ENCODE measurements at regions not wholly inside any gene's neighbourhood (a gene's known extent, or its start where the extent isn't known, plus 50 kb on each side); places are given as distances from the start of the nearest gene placed in this dataset.

GRCh38 chr2:161085149-161085548 lies 75.1 kb upstream of the TANK start:
- TF ChIP-seq CTCF (IDR thresholded peaks at IDR 0.05; ENCODE audit: low read depth, low read length): no peak
- Histone ChIP-seq H3K4me1 (no peaks in the 10 kb centered on the region), H3K4me3 (ENCODE audit: low read depth, low read length) (no peak overlapping the region), H3K27me3 (no peaks in the 10 kb centered on the region), H3K36me3 (no peaks in the 10 kb centered on the region), H3K9me3 (no peaks in the 10 kb centered on the region)
- no peak for DNase-seq

- Histone ChIP-seq H3K9me3 (no peaks in the 10 kb centered on the region), H3K36me3 (no peaks in the 10 kb centered on the region), H3K4me1 (no peaks in the 10 kb centered on the region), H3K4me3 (ENCODE audit: low read depth, low read length) (no peak overlapping the region), H3K27me3 (no peaks in the 10 kb centered on the region)
- no peak for DNase-seq
- TF ChIP-seq CTCF (IDR thresholded peaks at IDR 0.05; ENCODE audit: low read depth, low read length): no peak
Measured at GRCh38 chr2:161088658-161089350, 71.4 kb upstream of the TANK start.

GRCh38 chr2:161090411-161090810 lies 69.8 kb upstream of the TANK start:
- Histone ChIP-seq H3K9me3 (no peaks in the 10 kb centered on the region), H3K27me3 (no peaks in the 10 kb centered on the region), H3K36me3 (no peaks in the 10 kb centered on the region), H3K4me3 (ENCODE audit: low read depth, low read length) (no peak overlapping the region), H3K4me1 (no peaks in the 10 kb centered on the region)
- no peak for TF ChIP-seq CTCF (IDR thresholded peaks at IDR 0.05; ENCODE audit: low read depth, low read length)
- no peak for DNase-seq

GRCh38 chr2:161095314-161095713 lies 64.9 kb upstream of the TANK start:
- Histone ChIP-seq H3K27me3 (no peaks in the 10 kb centered on the region), H3K4me3 (ENCODE audit: low read depth, low read length) (no peak overlapping the region), H3K4me1 (no peaks in the 10 kb centered on the region), H3K9me3 (no peaks in the 10 kb centered on the region), H3K36me3 (no peaks in the 10 kb centered on the region)
- TF ChIP-seq CTCF (IDR thresholded peaks at IDR 0.05; ENCODE audit: low read depth, low read length): no peak
- DNase-seq: no peak

- no peak for DNase-seq
- Histone ChIP-seq H3K4me3 (ENCODE audit: low read depth, low read length) (no peak overlapping the region), H3K27me3 (no peaks in the 10 kb centered on the region), H3K36me3 (no peaks in the 10 kb centered on the region), H3K4me1 (no peaks in the 10 kb centered on the region), H3K9me3 (no peaks in the 10 kb centered on the region)
- no peak for TF ChIP-seq CTCF (IDR thresholded peaks at IDR 0.05; ENCODE audit: low read depth, low read length)
Measured at GRCh38 chr2:161096336-161096735, 63.9 kb upstream of the TANK start.

GRCh38 chr2:161097157-161097556 lies 63.1 kb upstream of the TANK start:
- no peak for DNase-seq
- Histone ChIP-seq H3K27me3 (no peaks in the 10 kb centered on the region), H3K4me1 (no peaks in the 10 kb centered on the region), H3K4me3 (ENCODE audit: low read depth, low read length) (no peak overlapping the region), H3K36me3 (no peaks in the 10 kb centered on the region), H3K9me3 (no peaks in the 10 kb centered on the region)
- no peak for TF ChIP-seq CTCF (IDR thresholded peaks at IDR 0.05; ENCODE audit: low read depth, low read length)

All from BE2C (cell line).